HepG2 (cell line): ENCODE measurements at regions not wholly inside any gene's neighbourhood (a gene's known extent, or its start where the extent isn't known, plus 50 kb on each side); places are given as distances from the start of the nearest gene placed in this dataset.

ENCODE experiments used
- ATAC-seq: fragments of 200-7000 bp; cut with Tn5 transposase; 3 replicates; pipeline ENCODE4 v1.9.1; 2020; ENCODE audit warnings: mild to moderate bottlenecking, moderate library complexity
- BruUV-seq: library from RNA; stranded (reverse); fragments of 400-500 nt; replicated peaks from 2 replicates; lab custom pipeline; 2021; lab: Mats Ljungman, UMichigan
- CTCF ChIA-PET: fragments of 300-600 bp; formaldehyde crosslinking; extraction: SDS; loops from one replicate; lab custom pipeline; 2021; ENCODE audit warnings: low total read pairs, inconsistent platforms, low intra/inter-chr PET ratio; lab: Yijun Ruan, JAX
- POLR2A ChIA-PET: fragments of 350-600 bp; sonication (Branson Sonifier 250); formaldehyde crosslinking; loops from one replicate; lab custom pipeline; 2020; ENCODE audit warnings: antibody characterized with exemption, inconsistent platforms; lab: Yijun Ruan, JAX
- DNase-seq: peaks from one replicate; pipeline ENCODE4 v3.0.0-alpha.2; 2015; ENCODE audit warnings: low spot score
- FAIRE-seq: peaks from 3 replicates; lab custom pipeline; 2011; peaks lifted over from hg19 to GRCh38; lab: Jason Lieb, UNC
- H2AFZ ChIP-seq: one replicate; pipeline ENCODE4 v1.6.1; 2011; ENCODE audit warnings: low read length, inconsistent platforms
- H3K27ac ChIP-seq: fragments of 300-600 bp; 3 replicates; pipeline ENCODE4 v1.8.0; 2011; ENCODE audit warnings: mixed run types, mild to moderate bottlenecking, mixed read lengths, low read length, inconsistent platforms; ENCODE audit not compliant: insufficient read depth; ENCODE audit errors: extremely low read length
- H3K27me3 ChIP-seq, 2 experiments: fragments of 200-600 bp in 1 of 2; 2 replicates in 1 of 2; 3 replicates in 1 of 2; pipeline versions ENCODE4 v1.6.0 to v1.8.0; 2011; ENCODE audit warnings: low read length in 2 of 2, mild to moderate bottlenecking in 2 of 2, moderate library complexity in 2 of 2, inconsistent platforms in 1 of 2; ENCODE audit not compliant: insufficient read depth in 2 of 2, control insufficient read depth in 1 of 2
- H3K36me3 ChIP-seq, 2 experiments: fragments of 200-600 bp in 1 of 2; replicated peaks in 1 of 2; 2 replicates in 1 of 2; 3 replicates in 1 of 2; pipeline versions ENCODE4 v1.5.1 to v1.8.0; 2011; ENCODE audit warnings: low read length in 2 of 2, inconsistent platforms in 1 of 2; ENCODE audit not compliant: insufficient read depth in 2 of 2, control insufficient read depth in 1 of 2
- H3K4me1 ChIP-seq: 2 replicates; pipeline ENCODE4 v1.5.1; 2012; ENCODE audit warnings: low read length, inconsistent platforms; ENCODE audit not compliant: insufficient read depth
- H3K4me2 ChIP-seq: 2 replicates; pipeline ENCODE4 v1.6.0; 2011; ENCODE audit warnings: low read depth, low read length, inconsistent platforms
- H3K4me3 ChIP-seq, 3 experiments: fragments of 200-600 bp in 1 of 3; sonication (generic), shearing (Covaris generic) in 1 of 3; replicated peaks in 1 of 3; 2 replicates each; pipeline ENCODE4 v1.5.1; 2011 to 2016; ENCODE audit warnings: low read length in 3 of 3, inconsistent platforms in 2 of 3, low read depth in 2 of 3, mild to moderate bottlenecking in 2 of 3, control low read depth in 1 of 3, mixed read lengths in 1 of 3; ENCODE audit not compliant: insufficient read depth in 1 of 3
- H3K79me2 ChIP-seq: one replicate; pipeline ENCODE4 v1.6.1; 2011; ENCODE audit warnings: low read length, inconsistent platforms; ENCODE audit not compliant: insufficient read depth
- H3K9ac ChIP-seq: 2 replicates; pipeline ENCODE4 v1.6.0; 2011; ENCODE audit warnings: mild to moderate bottlenecking, low read depth, low read length, inconsistent platforms; ENCODE audit not compliant: insufficient read depth
- H3K9me3 ChIP-seq: 2 replicates; pipeline ENCODE4 v1.5.1; 2012; ENCODE audit warnings: mild to moderate bottlenecking, low read length
- H4K20me1 ChIP-seq: 2 replicates; pipeline ENCODE4 v1.6.0; 2011; ENCODE audit warnings: inconsistent platforms, mild to moderate bottlenecking, low read length, moderate library complexity; ENCODE audit not compliant: insufficient read depth
- CTCF ChIP-seq: sonication (generic); formaldehyde crosslinking; IDR thresholded peaks from 2 replicates; pipeline ENCODE4 v1.5.0; 2020; ENCODE audit warnings: mild to moderate bottlenecking, missing genetic modification reagents, moderate library complexity
- RAD21 ChIP-seq: fragments of 450-650 bp; formaldehyde crosslinking; IDR thresholded peaks from 2 replicates; pipeline ENCODE4 v1.5.0; 2020; ENCODE audit warnings: mild to moderate bottlenecking
- SMC3 ChIP-seq: IDR thresholded peaks from 2 replicates; pipeline ENCODE4 v1.6.1; 2011; ENCODE audit warnings: low read length, improper control_type of control experiment
- STAG1 ChIP-seq: sonication (generic); formaldehyde crosslinking; IDR thresholded peaks from 2 replicates; pipeline ENCODE4 v1.4.0; 2020; ENCODE audit warnings: missing genetic modification reagents
- ZNF329 ChIP-seq: sonication (generic); formaldehyde crosslinking; IDR thresholded peaks from 2 replicates; pipeline ENCODE4 v1.9.0; 2021; ENCODE audit warnings: low read depth, mild to moderate bottlenecking, missing genetic modification reagents
- ZNF547 ChIP-seq: sonication (generic); formaldehyde crosslinking; IDR thresholded peaks from 2 replicates; pipeline ENCODE4 v1.5.1; 2020; ENCODE audit warnings: mild to moderate bottlenecking, missing genetic modification reagents
- ZNF576 ChIP-seq: sonication (generic); formaldehyde crosslinking; IDR thresholded peaks from 2 replicates; pipeline ENCODE4 v1.4.0; 2020; ENCODE audit warnings: mild to moderate bottlenecking, missing genetic modification reagents
- ZNF597 ChIP-seq: sonication (generic); formaldehyde crosslinking; IDR thresholded peaks from 2 replicates; pipeline ENCODE4 v1.5.0; 2020; ENCODE audit warnings: missing genetic modification reagents
- WGBS: methylation state at CpG from one replicate; pipeline ENCODE4 v1.1.6; 2017; ENCODE audit warnings: low lambda C conversion rate; 5-methylcytosine and 5-hydroxymethylcytosine counted together
- in situ Hi-C: cut with HindIII; loops from 2 replicates; pipeline ENCODE4 v1.10.0; 2017; ENCODE audit warnings: low pct_unique_long_range_greater_than_20kb; ENCODE audit not compliant: extremely low pct_ligation_motif_present
- intact Hi-C: fragments of 100-400 bp; cut with micrococcal nuclease; formaldehyde crosslinking; loops from one replicate; pipeline ENCODE4 v1.10.0; 2022; ENCODE audit not compliant: unreplicated experiment

GRCh38 chr13:33927315-33927714 is 109.4 kb downstream of the RFC3 start:
- H3K27ac ChIP-seq = no peak overlapping the region
- no peaks in the 10 kb centered on the region for H3K36me3 ChIP-seq
- no peaks in the 10 kb centered on the region for H3K27me3 ChIP-seq
- BruUV-seq = no TSS peak
- H3K9me3 ChIP-seq = no peaks in the 10 kb centered on the region
- intact Hi-C loops = no loop called here
- CTCF ChIA-PET = no interaction called here
- FAIRE-seq (no peak), ATAC-seq (no peak), DNase-seq (no peak)
- H3K79me2 ChIP-seq = no peaks in the 10 kb centered on the region
- POLR2A ChIA-PET = no interaction called here
- no peaks in the 10 kb centered on the region for H4K20me1 ChIP-seq
- H2AFZ ChIP-seq = no peak overlapping the region
- no peaks in the 10 kb centered on the region for H3K4me1 ChIP-seq
- H3K9ac ChIP-seq = no peak overlapping the region
- in situ Hi-C loops = loop anchor here (25.0 kb wide), 1 partner anchor 1235 kb away; no protein-coding TSS in a partner anchor
- TF ChIP-seq ZNF576 (CRISPR knock-in tag) (no peak), ZNF547 (CRISPR knock-in tag) (no peak)
- TF ChIP-seq, all 625 proteins: peak for 0
- 100% methylated on average over 1 of the region's 1 CpG for WGBS
- Histone ChIP-seq H3K4me3 (no peak overlapping the region), H3K4me2 (no peak overlapping the region)

- in situ Hi-C loops = loop anchor here (5.0 to 25.0 kb wide), 2 partner anchors 146 to 1231 kb away; no protein-coding TSS in a partner anchor
- CTCF ChIA-PET = interaction anchor here (1.3 to 3.7 kb wide), 2 partner anchors 144 to 1226 kb away, joined by 3 to 64 read pairs; no protein-coding TSS in a partner anchor
- DNase-seq = peak; percentile 65
These were observed 113.7 kb downstream of the RFC3 start for GRCh38 chr13:33931397-33932311.

More at GRCh38 chr13:33931397-33932311, 113.7 kb downstream of the RFC3 start:
- peaks cover 4% of the 10 kb centered on the region for H3K4me1 ChIP-seq
- H3K27ac ChIP-seq = no peak overlapping the region
- POLR2A ChIA-PET = no interaction called here
- peak; percentile 84 for FAIRE-seq
- 93% methylated on average over 5 of the region's 5 CpGs for WGBS
- no peaks in the 10 kb centered on the region for H4K20me1 ChIP-seq
- no peak overlapping the region for H3K9ac ChIP-seq
- intact Hi-C loops = loop anchor here (1.0 to 2.0 kb wide), 3 partner anchors 131 to 1225 kb away; no protein-coding TSS in a partner anchor
- H3K4me3 ChIP-seq = no peak overlapping the region
- H2AFZ ChIP-seq = no peak overlapping the region
- no TSS peak for BruUV-seq
- peak; percentile 96 for ATAC-seq
- no peaks in the 10 kb centered on the region for H3K36me3 ChIP-seq
- no peaks in the 10 kb centered on the region for H3K27me3 ChIP-seq
- no peaks in the 10 kb centered on the region for H3K9me3 ChIP-seq
- peak; percentile 64 for TF ChIP-seq CTCF (CRISPR knock-in tag)
- peak; percentile 85 for TF ChIP-seq STAG1
- no peak for TF ChIP-seq ZNF329 (CRISPR knock-in tag)
- TF ChIP-seq ZNF597 (CRISPR knock-in tag) = no peak
- TF ChIP-seq SMC3 = peak; percentile 99
- peak; percentile 88 for TF ChIP-seq RAD21 (CRISPR knock-in tag)
- TF ChIP-seq, all 625 proteins: peak for 4
- Histone ChIP-seq H3K4me2 (no peak overlapping the region), H3K79me2 (no peaks in the 10 kb centered on the region)
